Choroid plexus epithelial cell (primary cell): ENCODE measurements at regions not wholly inside any gene's neighbourhood (a gene's known extent, or its start where the extent isn't known, plus 50 kb on each side); places are given as distances from the start of the nearest gene placed in this dataset.
A peak's percentile ranks its signal among the peaks of the same experiment; 100 is the strongest.

ENCODE experiments used
- DNase-seq: peaks from one replicate; pipeline ENCODE4 v3.0.0-alpha.2; 2010; ENCODE audit warnings: low read depth
- H3K4me3 ChIP-seq: 2 replicates; pipeline ENCODE4 v1.5.1; 2011; ENCODE audit warnings: low read depth, mild to moderate bottlenecking, control low read depth, low read length, moderate library complexity
- CTCF ChIP-seq: conservative IDR thresholded peaks from 2 replicates; pipeline ENCODE4 v1.5.1; 2011; ENCODE audit warnings: low read depth, mild to moderate bottlenecking, control low read depth, inconsistent platforms, low read length, moderate library complexity

DNA sequence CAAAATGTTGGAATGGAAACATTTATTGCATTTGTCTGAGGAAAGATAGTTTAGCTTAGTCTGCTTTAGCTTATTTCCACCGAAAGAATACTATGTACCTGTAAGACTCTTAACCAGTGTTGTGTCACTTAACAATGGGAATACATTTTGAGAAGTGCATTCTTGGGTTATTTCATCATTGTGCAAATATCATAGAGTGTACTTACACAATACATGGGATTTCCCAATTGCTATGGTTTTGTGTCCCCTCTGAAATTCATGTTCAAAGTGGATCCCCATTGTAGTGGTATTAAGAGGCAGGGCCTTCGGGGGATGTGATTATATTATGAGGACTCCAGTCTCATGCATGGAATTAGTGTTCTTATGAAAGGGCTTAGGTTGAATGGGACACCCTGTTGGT, 249.4 kb upstream of the UBE2E3 start:
- peak; percentile 66 for DNase-seq
- no peak for TF ChIP-seq CTCF
- H3K4me3 ChIP-seq = no peak overlapping the region

DNA sequence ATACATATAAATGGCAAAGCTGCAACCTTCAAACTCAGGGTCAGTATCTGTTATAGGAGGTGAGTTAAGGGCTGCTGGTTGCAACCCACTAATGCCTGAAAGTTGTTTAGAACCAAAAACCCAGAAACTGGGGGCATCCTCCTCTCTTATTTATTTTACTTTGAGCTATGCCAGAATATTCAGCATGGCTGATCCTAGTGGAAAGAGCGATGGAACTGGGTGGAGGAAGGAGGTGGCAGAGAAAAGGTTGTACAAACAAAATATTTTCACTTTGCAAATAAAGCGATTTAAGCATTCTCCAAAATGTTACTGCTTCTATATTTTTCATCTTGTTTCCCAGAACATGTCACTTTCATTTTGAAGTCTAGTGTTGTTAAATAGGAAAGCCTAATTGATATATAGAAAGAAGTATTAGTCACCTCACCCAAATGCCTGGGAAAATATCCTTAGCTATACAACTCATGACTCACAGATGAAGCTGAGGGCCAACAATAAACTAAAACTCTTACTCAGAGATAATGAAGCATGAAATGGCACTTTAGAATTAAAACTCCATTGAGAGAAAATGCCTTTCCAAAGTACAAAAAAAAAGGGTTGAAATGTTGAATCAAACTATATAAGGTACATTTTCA, 251.4 kb upstream of the UBE2E3 start:
- H3K4me3 ChIP-seq = no peak overlapping the region
- no peak for TF ChIP-seq CTCF
- DNase-seq = peak; percentile 82

DNA sequence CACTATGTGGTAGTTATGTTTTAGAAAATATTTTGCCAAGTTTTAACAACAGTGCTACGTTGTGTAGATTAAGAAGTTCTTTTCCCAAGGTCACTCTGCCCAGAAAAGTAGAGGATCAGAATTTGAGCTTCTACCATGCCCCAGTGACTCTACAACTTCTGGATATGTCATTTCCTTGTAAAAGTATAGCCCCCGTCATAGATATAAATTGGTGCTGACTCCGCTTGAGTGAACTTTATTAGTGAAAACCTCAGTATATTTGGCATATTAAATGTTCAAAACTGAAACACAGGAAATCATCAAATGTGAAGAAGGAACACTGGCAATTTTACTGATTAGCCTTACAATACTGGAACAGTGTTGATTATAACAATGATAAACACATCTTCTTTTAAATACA, 256.7 kb upstream of the UBE2E3 start:
- no peak overlapping the region for H3K4me3 ChIP-seq
- no peak for DNase-seq
- no peak for TF ChIP-seq CTCF

- H3K4me3 ChIP-seq = no peak overlapping the region
- no peak for TF ChIP-seq CTCF
- DNase-seq = peak; percentile 57
These were observed 257.7 kb upstream of the UBE2E3 start for GRCh38 chr2:180722551-180723239.

DNA sequence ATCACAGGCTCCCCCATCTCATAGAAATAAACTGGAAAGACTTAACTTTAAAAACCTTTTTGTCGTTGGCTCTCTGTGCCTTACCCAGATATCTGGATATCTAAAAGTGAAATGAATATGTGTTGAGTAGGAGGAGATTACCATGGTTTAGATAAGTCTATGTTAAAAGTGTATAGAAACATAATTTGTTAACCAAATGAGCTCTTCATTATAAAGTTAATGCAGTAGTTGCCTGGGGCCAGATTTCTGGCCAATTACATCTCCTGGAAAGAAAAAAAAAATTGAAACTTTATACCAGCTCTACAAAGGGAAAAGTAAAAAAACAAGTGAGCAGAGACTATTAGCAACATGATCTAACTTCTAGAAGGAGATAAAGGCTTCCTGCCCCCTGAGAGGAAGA, 259.6 kb upstream of the UBE2E3 start:
- no peak for TF ChIP-seq CTCF
- DNase-seq = no peak
- no peak overlapping the region for H3K4me3 ChIP-seq

DNA sequence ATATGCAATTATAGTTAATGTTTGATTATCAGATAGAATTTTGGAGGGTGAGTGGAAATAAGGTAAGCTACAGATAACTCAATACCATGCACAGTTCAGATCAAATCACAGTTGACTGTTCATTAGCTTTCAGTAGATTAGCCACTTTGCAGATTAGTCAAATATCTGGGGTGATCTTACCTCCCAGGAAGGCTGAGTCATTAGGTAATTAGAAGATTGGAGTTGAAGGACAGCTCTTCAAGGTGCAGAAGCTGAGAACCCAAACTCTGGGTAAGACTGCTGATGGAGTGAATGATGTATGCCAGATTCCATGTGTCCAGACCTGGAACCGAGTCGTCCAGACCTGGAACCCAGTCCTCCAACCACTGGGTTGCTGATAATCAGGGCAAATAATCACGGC, 262.8 kb upstream of the UBE2E3 start:
- H3K4me3 ChIP-seq = no peak overlapping the region
- no peak for TF ChIP-seq CTCF
- no peak for DNase-seq
